ENCODE measurements at regions not wholly inside any gene's neighbourhood (a gene's known extent, or its start where the extent isn't known, plus 50 kb on each side); places are given as distances from the start of the nearest gene placed in this dataset.

DNA sequence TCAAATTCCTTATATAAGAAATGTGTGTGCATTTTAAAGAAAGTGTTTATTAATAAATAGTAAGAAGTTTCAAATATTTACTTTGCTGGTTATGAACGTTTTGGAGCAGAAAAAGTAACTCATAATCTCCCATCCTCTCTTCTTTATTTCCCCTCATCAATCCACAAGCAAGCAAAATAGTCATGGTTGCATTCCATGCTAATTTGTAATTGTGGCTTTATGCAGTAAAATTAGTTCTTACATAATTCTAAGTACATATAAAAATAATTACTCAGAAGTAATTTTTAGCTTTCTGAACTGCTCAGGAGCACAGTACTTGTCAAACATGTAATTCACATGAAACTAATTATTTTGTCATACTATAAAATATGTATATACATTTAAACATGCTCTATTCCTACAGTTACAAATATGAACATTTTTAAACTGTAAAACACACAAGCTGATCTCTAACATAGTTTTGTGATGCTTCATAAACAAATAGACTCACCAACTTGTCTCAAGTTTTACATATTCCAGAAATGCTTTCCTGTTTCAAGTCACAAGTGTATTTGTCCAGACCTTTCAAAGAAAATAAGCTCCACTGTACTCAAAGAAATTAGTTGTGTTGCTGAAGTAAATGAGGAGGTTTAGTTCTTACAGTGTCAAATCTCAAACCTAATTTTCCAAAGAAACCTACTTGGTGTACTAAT is 218.9 kb downstream of the PABPC4L start:
- TF ChIP-seq, protein P1, sequence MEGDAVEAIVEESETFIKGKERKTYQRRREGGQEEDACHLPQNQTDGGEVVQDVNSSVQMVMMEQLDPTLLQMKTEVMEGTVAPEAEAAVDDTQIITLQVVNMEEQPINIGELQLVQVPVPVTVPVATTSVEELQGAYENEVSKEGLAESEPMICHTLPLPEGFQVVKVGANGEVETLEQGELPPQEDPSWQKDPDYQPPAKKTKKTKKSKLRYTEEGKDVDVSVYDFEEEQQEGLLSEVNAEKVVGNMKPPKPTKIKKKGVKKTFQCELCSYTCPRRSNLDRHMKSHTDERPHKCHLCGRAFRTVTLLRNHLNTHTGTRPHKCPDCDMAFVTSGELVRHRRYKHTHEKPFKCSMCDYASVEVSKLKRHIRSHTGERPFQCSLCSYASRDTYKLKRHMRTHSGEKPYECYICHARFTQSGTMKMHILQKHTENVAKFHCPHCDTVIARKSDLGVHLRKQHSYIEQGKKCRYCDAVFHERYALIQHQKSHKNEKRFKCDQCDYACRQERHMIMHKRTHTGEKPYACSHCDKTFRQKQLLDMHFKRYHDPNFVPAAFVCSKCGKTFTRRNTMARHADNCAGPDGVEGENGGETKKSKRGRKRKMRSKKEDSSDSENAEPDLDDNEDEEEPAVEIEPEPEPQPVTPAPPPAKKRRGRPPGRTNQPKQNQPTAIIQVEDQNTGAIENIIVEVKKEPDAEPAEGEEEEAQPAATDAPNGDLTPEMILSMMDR (IDR thresholded peaks at IDR 0.05), result no peak
- no peak for TF ChIP-seq POLR2A (IDR thresholded peaks at IDR 0.05)

Measured in sigmoid colon (tissue), 3 donors.